CD14-positive monocyte (primary cell): ENCODE measurements at regions not wholly inside any gene's neighbourhood (a gene's known extent, or its start where the extent isn't known, plus 50 kb on each side); places are given as distances from the start of the nearest gene placed in this dataset.

Source experiments
- DNase-seq, 3 donors: peaks; one replicate each; pipeline ENCODE4 v3.0.0-alpha.2; 2011 to 2022
- H2AFZ ChIP-seq: 2 replicates; pipeline ENCODE4 v1.6.0; 2012; ENCODE audit warnings: mild to moderate bottlenecking, low read depth, low read length, inconsistent platforms; ENCODE audit not compliant: insufficient read depth, poor library complexity, severe bottlenecking
- H3K27ac ChIP-seq, 2 donors: 1 replicate in 1 of 2; 2 replicates in 1 of 2; pipeline ENCODE4 v1.5.1; 2012 to 2013; ENCODE audit warnings: low read length in 2 of 2, control low read depth in 1 of 2, inconsistent platforms in 1 of 2, low read depth in 1 of 2, mild to moderate bottlenecking in 1 of 2
- H3K27me3 ChIP-seq, 2 donors: one replicate each; pipeline versions ENCODE4 v1.6.0 to v1.6.1; 2011 to 2013; ENCODE audit warnings: low read length in 2 of 2; ENCODE audit not compliant: control insufficient read depth in 2 of 2, insufficient read depth in 2 of 2
- H3K36me3 ChIP-seq, 2 donors: replicated peaks in 1 of 2; 1 replicate in 1 of 2; 2 replicates in 1 of 2; pipeline versions ENCODE4 v1.5.1 to v1.6.1; 2012 to 2013; ENCODE audit warnings: low read length in 2 of 2, control low read depth in 1 of 2, inconsistent platforms in 1 of 2, mild to moderate bottlenecking in 1 of 2; ENCODE audit not compliant: insufficient read depth in 2 of 2, control insufficient read depth in 1 of 2
- H3K4me1 ChIP-seq, 2 donors: 1 replicate in 1 of 2; 2 replicates in 1 of 2; pipeline versions ENCODE4 v1.5.1 to v1.6.1; 2012 to 2013; ENCODE audit warnings: low read length in 2 of 2, control low read depth in 1 of 2, inconsistent platforms in 1 of 2, mild to moderate bottlenecking in 1 of 2, moderate library complexity in 1 of 2; ENCODE audit not compliant: insufficient read depth in 2 of 2, control insufficient read depth in 1 of 2
- H3K4me2 ChIP-seq: replicated peaks from 2 replicates; pipeline ENCODE3; 2012; ENCODE audit warnings: low read length, moderate library complexity, mild to moderate bottlenecking; ENCODE audit not compliant: poor library complexity, severe bottlenecking; ENCODE audit errors: extremely low read depth
- H3K4me3 ChIP-seq, 3 experiments: fragments of 200-600 bp in 1 of 3; sonication (generic) in 1 of 3; replicated peaks in 1 of 3; 1 replicate in 2 of 3; 2 replicates in 1 of 3; pipeline ENCODE4 v1.5.1; 2011 to 2013; ENCODE audit warnings: low read length in 3 of 3, mild to moderate bottlenecking in 3 of 3, control low read depth in 2 of 3, low read depth in 2 of 3, inconsistent platforms in 1 of 3, moderate library complexity in 1 of 3
- H3K79me2 ChIP-seq: 2 replicates; pipeline ENCODE4 v1.6.0; 2012; ENCODE audit warnings: mild to moderate bottlenecking, control low read depth, inconsistent platforms, low read length, moderate library complexity; ENCODE audit not compliant: insufficient read depth
- H3K9ac ChIP-seq: 2 replicates; pipeline ENCODE4 v1.6.0; 2017; ENCODE audit warnings: low read length, mild to moderate bottlenecking; ENCODE audit not compliant: insufficient read depth, poor library complexity, severe bottlenecking
- H3K9me3 ChIP-seq, 2 donors: replicated peaks in 1 of 2; 1 replicate in 1 of 2; 2 replicates in 1 of 2; pipeline versions ENCODE4 v1.5.1 to v1.6.1; 2012 to 2013; ENCODE audit warnings: low read length in 2 of 2, control low read depth in 1 of 2; ENCODE audit not compliant: control insufficient read depth in 1 of 2, insufficient read depth in 1 of 2
- H4K20me1 ChIP-seq: 2 replicates; pipeline ENCODE4 v1.6.0; 2012; ENCODE audit warnings: mild to moderate bottlenecking, low read length, control low read depth, moderate library complexity; ENCODE audit not compliant: insufficient read depth
- H3K27ac Mint-ChIP-seq, 7 donors: one replicate each; pipeline ENCODE4 v1.8.0; 2020; ENCODE audit warnings: mild to moderate bottlenecking in 7 of 7, mixed read lengths in 7 of 7, moderate library complexity in 6 of 7, inconsistent platforms in 2 of 7
- H3K27me3 Mint-ChIP-seq, 3 donors: one replicate each; pipeline ENCODE4 v1.8.0; 2021 to 2022; ENCODE audit warnings: low read depth in 3 of 3, mild to moderate bottlenecking in 3 of 3, mixed read lengths in 3 of 3, moderate library complexity in 3 of 3, inconsistent platforms in 1 of 3
- H3K36me3 Mint-ChIP-seq, 2 donors: one replicate each; pipeline ENCODE4 v1.8.0; 2020; ENCODE audit warnings: mixed read lengths in 2 of 2, inconsistent platforms in 1 of 2, mild to moderate bottlenecking in 1 of 2
- H3K4me1 Mint-ChIP-seq: one replicate; pipeline ENCODE4 v1.8.0; 2020; ENCODE audit warnings: mild to moderate bottlenecking, mixed read lengths
- H3K4me3 Mint-ChIP-seq, 2 donors: one replicate each; pipeline ENCODE4 v1.8.0; 2020; ENCODE audit warnings: mild to moderate bottlenecking in 2 of 2, mixed read lengths in 2 of 2, moderate library complexity in 1 of 2
- H3K9me3 Mint-ChIP-seq, 7 donors: one replicate each; pipeline ENCODE4 v1.8.0; 2020 to 2022; ENCODE audit warnings: mixed read lengths in 7 of 7, mild to moderate bottlenecking in 6 of 7, moderate library complexity in 6 of 7, inconsistent platforms in 2 of 7
- CTCF ChIP-seq: fragments of 200-600 bp; IDR thresholded peaks from one replicate; pipeline ENCODE4 v1.8.0; 2022; ENCODE audit warnings: antibody characterized with exemption, mild to moderate bottlenecking
- WGBS: methylation state at CpG from one replicate; pipeline ENCODE4 v1.1.5; 2013; ENCODE audit warnings: missing lambda C conversion rate; ENCODE audit not compliant: insufficient coverage; 5-methylcytosine and 5-hydroxymethylcytosine counted together
- intact Hi-C, 2 donors: fragments of 100-400 bp; cut with micrococcal nuclease; formaldehyde crosslinking; loops; one replicate each; pipeline versions ENCODE4 v1.15.0 to v1.15.1; 2023

- Mint-ChIP-seq H3K4me1 (no peaks in the 10 kb centered on the region), H3K4me3 (no peak overlapping the region), H3K27ac (no peak overlapping the region), H3K36me3 (no peaks in the 10 kb centered on the region), H3K9me3 (peaks cover 0 to 7% (median 1%) of the 10 kb centered on the region in 7 donors), H3K27me3 (no peaks in the 10 kb centered on the region)
- H3K4me3 ChIP-seq = no peak overlapping the region
- TF ChIP-seq CTCF = no peak
- H3K4me1 ChIP-seq = no peaks in the 10 kb centered on the region
- 80% methylated on average over 4 of the region's 7 CpGs for WGBS
- H3K4me2 ChIP-seq = no peak overlapping the region
- intact Hi-C loops = no loop called here
- H4K20me1 ChIP-seq = no peaks in the 10 kb centered on the region
- no peaks in the 10 kb centered on the region for H3K36me3 ChIP-seq
- no peak overlapping the region for H3K27ac ChIP-seq
- H3K79me2 ChIP-seq = no peaks in the 10 kb centered on the region
- DNase-seq = no peak
- H2AFZ ChIP-seq = no peak overlapping the region
- H3K9me3 ChIP-seq = peaks cover 0 to 10% of the 10 kb centered on the region in 2 donors
- H3K9ac ChIP-seq = no peak overlapping the region
- H3K27me3 ChIP-seq = no peaks in the 10 kb centered on the region
Observed at GRCh38 chr5:106172681-106173532, 1497.8 kb downstream of the EFNA5 start.

GRCh38 chr5:106171708-106172107, 1499.0 kb downstream of the EFNA5 start:
- no peak overlapping the region for H3K4me3 ChIP-seq
- no peak overlapping the region for H3K27ac ChIP-seq
- peaks cover 0 to 7% of the 10 kb centered on the region in 2 donors for H3K9me3 ChIP-seq
- TF ChIP-seq CTCF = no peak
- no peak for DNase-seq
- H4K20me1 ChIP-seq = no peaks in the 10 kb centered on the region
- H3K9me3 Mint-ChIP-seq = peaks cover 0 to 7% (median 1%) of the 10 kb centered on the region in 7 donors
- H3K27me3 Mint-ChIP-seq = no peaks in the 10 kb centered on the region
- intact Hi-C loops = no loop called here
- no peak overlapping the region for H3K4me2 ChIP-seq
- H3K27me3 ChIP-seq = no peaks in the 10 kb centered on the region
- H3K4me3 Mint-ChIP-seq = no peak overlapping the region
- H3K36me3 Mint-ChIP-seq = no peaks in the 10 kb centered on the region
- no peaks in the 10 kb centered on the region for H3K79me2 ChIP-seq
- H3K9ac ChIP-seq = no peak overlapping the region
- H2AFZ ChIP-seq = no peak overlapping the region
- no peaks in the 10 kb centered on the region for H3K4me1 Mint-ChIP-seq
- H3K27ac Mint-ChIP-seq = no peak overlapping the region
- no peaks in the 10 kb centered on the region for H3K4me1 ChIP-seq
- no CpG with 5 or more reads among the region's 2 CpGs for WGBS
- H3K36me3 ChIP-seq = no peaks in the 10 kb centered on the region
